ENCODE measurements at regions not wholly inside any gene's neighbourhood (a gene's known extent, or its start where the extent isn't known, plus 50 kb on each side); places are given as distances from the start of the nearest gene placed in this dataset.

DNA sequence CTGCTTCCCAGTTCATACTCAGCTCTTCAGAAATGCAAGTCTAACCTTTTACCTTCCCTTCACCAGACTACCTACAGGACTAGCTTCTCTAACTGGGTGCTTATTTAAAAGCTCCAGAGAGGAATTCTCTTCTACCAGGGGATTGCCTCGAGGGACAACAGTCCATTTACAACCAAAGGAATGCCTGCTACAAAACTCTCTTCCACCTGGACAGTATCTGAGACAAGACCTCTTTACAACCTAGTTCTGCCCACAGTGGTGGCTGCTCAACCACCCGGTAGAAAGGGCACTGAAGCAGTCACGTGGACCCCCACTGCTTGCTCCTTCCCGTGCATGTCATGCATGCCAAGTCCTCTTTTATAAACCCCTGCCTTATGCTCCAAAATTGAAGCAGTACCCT, 158.1 kb upstream of the ANXA10 start:
- TF ChIP-seq ZFP30 (CRISPR knock-in tag; IDR thresholded peaks at IDR 0.05) (no peak), CSDC2 (CRISPR knock-in tag; IDR thresholded peaks at IDR 0.05) (no peak), OSR1 (CRISPR knock-in tag; IDR thresholded peaks at IDR 0.05) (no peak), BACH2 (CRISPR knock-in tag; IDR thresholded peaks at IDR 0.05; ENCODE audit: borderline replicate concordance) (no peak), ZFP3 (CRISPR knock-in tag; IDR thresholded peaks at IDR 0.05) (no peak), ARNTL (CRISPR knock-in tag; IDR thresholded peaks at IDR 0.05; ENCODE audit: borderline replicate concordance, low read depth) (no peak), RARB (CRISPR knock-in tag; IDR thresholded peaks at IDR 0.05) (no peak), PPARA (CRISPR knock-in tag; IDR thresholded peaks at IDR 0.05; ENCODE audit: borderline replicate concordance) (no peak), GLIS3 (CRISPR knock-in tag; IDR thresholded peaks at IDR 0.05) (no peak), ESRRG (CRISPR knock-in tag; IDR thresholded peaks at IDR 0.05) (no peak), ZC3H10 (CRISPR knock-in tag; IDR thresholded peaks at IDR 0.05) (no peak)
- TF ChIP-seq, protein P1, sequence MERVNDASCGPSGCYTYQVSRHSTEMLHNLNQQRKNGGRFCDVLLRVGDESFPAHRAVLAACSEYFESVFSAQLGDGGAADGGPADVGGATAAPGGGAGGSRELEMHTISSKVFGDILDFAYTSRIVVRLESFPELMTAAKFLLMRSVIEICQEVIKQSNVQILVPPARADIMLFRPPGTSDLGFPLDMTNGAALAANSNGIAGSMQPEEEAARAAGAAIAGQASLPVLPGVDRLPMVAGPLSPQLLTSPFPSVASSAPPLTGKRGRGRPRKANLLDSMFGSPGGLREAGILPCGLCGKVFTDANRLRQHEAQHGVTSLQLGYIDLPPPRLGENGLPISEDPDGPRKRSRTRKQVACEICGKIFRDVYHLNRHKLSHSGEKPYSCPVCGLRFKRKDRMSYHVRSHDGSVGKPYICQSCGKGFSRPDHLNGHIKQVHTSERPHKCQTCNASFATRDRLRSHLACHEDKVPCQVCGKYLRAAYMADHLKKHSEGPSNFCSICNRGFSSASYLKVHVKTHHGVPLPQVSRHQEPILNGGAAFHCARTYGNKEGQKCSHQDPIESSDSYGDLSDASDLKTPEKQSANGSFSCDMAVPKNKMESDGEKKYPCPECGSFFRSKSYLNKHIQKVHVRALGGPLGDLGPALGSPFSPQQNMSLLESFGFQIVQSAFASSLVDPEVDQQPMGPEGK (CRISPR knock-in tag; IDR thresholded peaks at IDR 0.05; ENCODE audit: borderline replicate concordance), result no peak
- TF ChIP-seq, protein P2, sequence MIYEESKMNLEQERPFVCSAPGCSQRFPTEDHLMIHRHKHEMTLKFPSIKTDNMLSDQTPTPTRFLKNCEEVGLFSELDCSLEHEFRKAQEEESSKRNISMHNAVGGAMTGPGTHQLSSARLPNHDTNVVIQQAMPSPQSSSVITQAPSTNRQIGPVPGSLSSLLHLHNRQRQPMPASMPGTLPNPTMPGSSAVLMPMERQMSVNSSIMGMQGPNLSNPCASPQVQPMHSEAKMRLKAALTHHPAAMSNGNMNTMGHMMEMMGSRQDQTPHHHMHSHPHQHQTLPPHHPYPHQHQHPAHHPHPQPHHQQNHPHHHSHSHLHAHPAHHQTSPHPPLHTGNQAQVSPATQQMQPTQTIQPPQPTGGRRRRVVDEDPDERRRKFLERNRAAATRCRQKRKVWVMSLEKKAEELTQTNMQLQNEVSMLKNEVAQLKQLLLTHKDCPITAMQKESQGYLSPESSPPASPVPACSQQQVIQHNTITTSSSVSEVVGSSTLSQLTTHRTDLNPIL (CRISPR knock-in tag; IDR thresholded peaks at IDR 0.05; ENCODE audit: low read depth), result no peak

All from SK-N-SH treated with all-trans-retinoic acid at 6 μM for 48 hours (cell line).